IMR-90 (cell line): ENCODE measurements at regions not wholly inside any gene's neighbourhood (a gene's known extent, or its start where the extent isn't known, plus 50 kb on each side); places are given as distances from the start of the nearest gene placed in this dataset.

Experiments used
- ATAC-seq: fragments of 200-7000 bp; cut with Tn5 transposase; 2 replicates; pipeline ENCODE4 v1.9.1; 2020; ENCODE audit warnings: low read depth, mild to moderate bottlenecking, moderate library complexity
- BruUV-seq: library from RNA; stranded (reverse); fragments of 400-500 nt; replicated peaks from 2 replicates; lab custom pipeline; 2021; lab: Mats Ljungman, UMichigan
- CTCF ChIA-PET: fragments of 300-600 bp; formaldehyde crosslinking; extraction: SDS; loops from one replicate; lab custom pipeline; 2021; ENCODE audit warnings: antibody characterized with exemption; lab: Yijun Ruan, JAX
- POLR2A ChIA-PET: fragments of 300-600 bp; sonication (Branson Sonifier 250); formaldehyde crosslinking; loops from one replicate; lab custom pipeline; 2022; ENCODE audit warnings: antibody characterized with exemption; ENCODE audit not compliant: unreplicated experiment; lab: Charles Lee
- DNase-seq: peaks from one replicate; pipeline ENCODE4 v3.0.0; 2013
- H2AFZ ChIP-seq: replicated peaks from 2 replicates; pipeline ENCODE3; 2013; ENCODE audit warnings: low read length, mild to moderate bottlenecking; ENCODE audit not compliant: poor library complexity
- H2AK5ac ChIP-seq: 2 replicates; pipeline ENCODE4 v1.6.1; 2013; ENCODE audit warnings: low read depth, low read length, inconsistent platforms
- H2AK9ac ChIP-seq: replicated peaks from 2 replicates; pipeline ENCODE3; 2013; ENCODE audit warnings: mild to moderate bottlenecking, low read depth, low read length, moderate library complexity; ENCODE audit not compliant: poor library complexity
- H2BK120ac ChIP-seq: 2 replicates; pipeline ENCODE4 v1.6.1; 2013; ENCODE audit warnings: low read depth, low read length, inconsistent platforms
- H2BK15ac ChIP-seq: 3 replicates; pipeline ENCODE4 v1.6.1; 2013; ENCODE audit warnings: low read depth, low read length, inconsistent platforms
- H2BK20ac ChIP-seq: 2 replicates; pipeline ENCODE4 v1.6.1; 2013; ENCODE audit warnings: low read depth, mild to moderate bottlenecking, inconsistent platforms, low read length, moderate library complexity
- H2BK5ac ChIP-seq: 2 replicates; pipeline ENCODE4 v1.6.1; 2013; ENCODE audit warnings: mild to moderate bottlenecking, low read depth, low read length, inconsistent platforms; ENCODE audit not compliant: poor library complexity, severe bottlenecking
- H3K14ac ChIP-seq: replicated peaks from 2 replicates; pipeline ENCODE4 v1.6.1; 2013; ENCODE audit warnings: low read depth, low read length, inconsistent platforms
- H3K18ac ChIP-seq: 2 replicates; pipeline ENCODE4 v1.6.1; 2013; ENCODE audit warnings: low read depth, low read length, control low read depth
- H3K23ac ChIP-seq: 2 replicates; pipeline ENCODE4 v1.6.1; 2013; ENCODE audit warnings: low read depth, low read length, inconsistent platforms
- H3K27ac ChIP-seq: 2 replicates; pipeline ENCODE4 v1.5.1; 2013; ENCODE audit warnings: mild to moderate bottlenecking, control low read depth, low read length; ENCODE audit not compliant: insufficient read depth
- H3K27me3 ChIP-seq: 2 replicates; pipeline ENCODE4 v1.6.1; 2013; ENCODE audit warnings: low read length; ENCODE audit not compliant: control insufficient read depth, insufficient read depth
- H3K36me3 ChIP-seq: 2 replicates; pipeline ENCODE4 v1.6.1; 2013; ENCODE audit warnings: low read length, mixed read lengths; ENCODE audit not compliant: control insufficient read depth, insufficient read depth
- H3K4ac ChIP-seq: 2 replicates; pipeline ENCODE4 v1.6.1; 2013; ENCODE audit warnings: low read depth, low read length, inconsistent platforms
- H3K4me1 ChIP-seq: 2 replicates; pipeline ENCODE4 v1.6.1; 2013; ENCODE audit warnings: low read length, mixed read lengths; ENCODE audit not compliant: control insufficient read depth, insufficient read depth
- H3K4me2 ChIP-seq: 2 replicates; pipeline ENCODE4 v1.6.1; 2013; ENCODE audit warnings: low read depth, mild to moderate bottlenecking, control low read depth, low read length, moderate library complexity
- H3K4me3 ChIP-seq: 2 replicates; pipeline ENCODE4 v1.5.1; 2013; ENCODE audit warnings: low read depth, mild to moderate bottlenecking, control low read depth, low read length, moderate library complexity; ENCODE audit not compliant: insufficient read depth
- H3K56ac ChIP-seq: 2 replicates; pipeline ENCODE4 v1.6.1; 2013; ENCODE audit warnings: low read length, inconsistent platforms; ENCODE audit not compliant: insufficient read depth; ENCODE audit errors: extremely low read depth
- H3K79me1 ChIP-seq, 2 experiments: 2 replicates each; pipeline ENCODE4 v1.6.1; 2013; ENCODE audit warnings: low read length in 2 of 2, inconsistent platforms in 1 of 2, low read depth in 1 of 2
- H3K9ac ChIP-seq: 2 replicates; pipeline ENCODE4 v1.6.1; 2013; ENCODE audit warnings: low read depth, low read length, control low read depth
- H3K9me1 ChIP-seq: 2 replicates; pipeline ENCODE4 v1.6.1; 2013; ENCODE audit warnings: low read length, inconsistent platforms; ENCODE audit not compliant: insufficient read depth
- H3K9me3 ChIP-seq: 2 replicates; pipeline ENCODE4 v1.6.1; 2013; ENCODE audit warnings: low read length; ENCODE audit not compliant: control insufficient read depth, insufficient read depth
- H4K20me1 ChIP-seq: 2 replicates; pipeline ENCODE4 v1.6.1; 2013; ENCODE audit warnings: low read length, inconsistent platforms; ENCODE audit not compliant: insufficient read depth
- H4K5ac ChIP-seq: 2 replicates; pipeline ENCODE4 v1.6.1; 2013; ENCODE audit warnings: mild to moderate bottlenecking, low read depth, low read length, control low read depth
- H4K8ac ChIP-seq, 2 experiments: 2 replicates each; pipeline ENCODE4 v1.6.1; 2013; ENCODE audit warnings: low read depth in 2 of 2, low read length in 2 of 2, control low read depth in 1 of 2, inconsistent platforms in 1 of 2
- H4K91ac ChIP-seq: 2 replicates; pipeline ENCODE4 v1.6.1; 2013; ENCODE audit warnings: low read depth, low read length, inconsistent platforms; ENCODE audit not compliant: insufficient read depth
- BHLHE40 ChIP-seq: fragments of 150-350 bp; IDR thresholded peaks from 2 replicates; pipeline ENCODE4 v1.6.1; 2016; ENCODE audit warnings: mild to moderate bottlenecking, low read depth, low read length
- CEBPB ChIP-seq: IDR thresholded peaks from 2 replicates; pipeline ENCODE4 v1.6.1; 2012; ENCODE audit warnings: low read depth, low read length, improper control_type of control experiment
- CHD1 ChIP-seq: IDR thresholded peaks from 2 replicates; pipeline ENCODE4 v1.6.1; 2012; ENCODE audit warnings: low read depth, low read length, improper control_type of control experiment
- CTCF ChIP-seq: conservative IDR thresholded peaks from 2 replicates; pipeline ENCODE4 v1.5.1; 2012; ENCODE audit warnings: mild to moderate bottlenecking, low read depth, low read length, improper control_type of control experiment
- FOS ChIP-seq: fragments of 150-350 bp; IDR thresholded peaks from 2 replicates; pipeline ENCODE4 v1.6.1; 2016; ENCODE audit warnings: low read depth, low read length
- MAFK ChIP-seq: IDR thresholded peaks from 2 replicates; pipeline ENCODE4 v1.6.1; 2012; ENCODE audit warnings: low read depth, low read length, improper control_type of control experiment
- MAZ ChIP-seq: IDR thresholded peaks from 2 replicates; pipeline ENCODE4 v1.6.1; 2012; ENCODE audit warnings: low read depth, mild to moderate bottlenecking, low read length, improper control_type of control experiment, moderate library complexity, borderline replicate concordance
- MXI1 ChIP-seq: IDR thresholded peaks from 2 replicates; pipeline ENCODE4 v1.6.1; 2012; ENCODE audit warnings: low read depth, mild to moderate bottlenecking, low read length, moderate library complexity, borderline replicate concordance
- NFE2L2 ChIP-seq: fragments of 150-350 bp; IDR thresholded peaks from 2 replicates; pipeline ENCODE4 v1.6.1; 2016; ENCODE audit warnings: low read depth, mild to moderate bottlenecking, low read length
- POLR2A ChIP-seq: IDR thresholded peaks from 2 replicates; pipeline ENCODE4 v1.6.1; 2012; ENCODE audit warnings: mild to moderate bottlenecking, low read depth, low read length
- RAD21 ChIP-seq: IDR thresholded peaks from 2 replicates; pipeline ENCODE4 v1.6.1; 2012; ENCODE audit warnings: low read length, improper control_type of control experiment
- RCOR1 ChIP-seq: IDR thresholded peaks from 2 replicates; pipeline ENCODE4 v1.6.1; 2012; ENCODE audit warnings: mild to moderate bottlenecking, low read length, improper control_type of control experiment; ENCODE audit not compliant: insufficient replicate concordance
- RFX5 ChIP-seq: IDR thresholded peaks from 2 replicates; pipeline ENCODE4 v1.8.0; 2012; ENCODE audit warnings: low read depth, mild to moderate bottlenecking, low read length, moderate library complexity
- SMC3 ChIP-seq: fragments of 150-350 bp; IDR thresholded peaks from 2 replicates; pipeline ENCODE4 v1.6.1; 2016; ENCODE audit warnings: low read depth, mild to moderate bottlenecking, antibody characterized with exemption, low read length, moderate library complexity
- WGBS, 2 experiments: methylation state at CpG; one replicate each; pipeline versions ENCODE4 v1.1.5 to v1.1.7; 2013; ENCODE audit warnings: missing lambda C conversion rate in 2 of 2; ENCODE audit not compliant: insufficient read length in 1 of 2; ENCODE audit errors: extremely low coverage in 2 of 2; 5-methylcytosine and 5-hydroxymethylcytosine counted together
- dilution Hi-C: fragments of 300-500 bp; cut with HindIII; formaldehyde crosslinking; loops from one replicate; pipeline ENCODE4 v1.14.3; 2018; ENCODE audit warnings: low sequenced_read_pairs; ENCODE audit not compliant: unreplicated experiment
- in situ Hi-C: fragments of 300-500 bp; cut with MboI; formaldehyde crosslinking; loops from 3 replicates; pipeline ENCODE4 v1.14.3; 2019; ENCODE audit warnings: low sequenced_read_pairs, inconsistent platforms, mixed read lengths
- intact Hi-C: fragments of 100-400 bp; cut with micrococcal nuclease; formaldehyde crosslinking; loops from 2 replicates; pipeline ENCODE4 v1.10.0; 2022
- TF ChIP-seq, protein P1 (sequence below): fragments of 150-350 bp; IDR thresholded peaks from 2 replicates; pipeline ENCODE4 v1.6.1; 2016; ENCODE audit warnings: low read depth, mild to moderate bottlenecking, low read length, moderate library complexity, borderline replicate concordance
- TF ChIP-seq, protein P2 (sequence below): fragments of 150-350 bp; IDR thresholded peaks from 2 replicates; pipeline ENCODE4 v1.6.1; 2017; ENCODE audit warnings: mild to moderate bottlenecking, antibody characterized with exemption, low read length, low read depth

DNA sequence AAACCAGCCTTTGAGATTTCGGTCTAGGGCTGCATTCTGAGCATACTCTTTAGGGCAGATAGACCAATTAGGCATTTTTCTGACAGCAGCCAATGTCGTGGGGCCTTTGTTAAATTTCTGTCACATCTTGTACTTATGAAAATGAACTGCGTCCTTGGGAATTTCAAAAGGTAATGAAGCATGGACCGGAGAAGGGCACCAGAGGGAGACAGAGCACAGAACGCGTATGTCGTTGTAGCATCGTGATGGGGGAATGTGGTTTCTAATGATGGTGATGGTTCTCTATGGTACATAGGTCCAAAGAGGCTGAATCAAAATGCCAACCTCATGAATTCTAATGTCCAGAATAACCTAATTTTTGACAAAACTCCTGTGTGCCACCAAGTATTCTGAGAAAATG lies 483.9 kb upstream of the CRIM1 start:
- intact Hi-C loops (loop anchor here (10.0 kb wide), 1 partner anchor 453 kb away; no protein-coding TSS in a partner anchor), dilution Hi-C loops (no loop called here), in situ Hi-C loops (no loop called here)
- Histone ChIP-seq H3K4me2 (no peak overlapping the region), H2BK20ac (no peak overlapping the region), H3K14ac (no peak overlapping the region), H3K36me3 (no peaks in the 10 kb centered on the region), H3K23ac (no peak overlapping the region), H4K91ac (no peak overlapping the region), H3K27ac (no peak overlapping the region), H3K79me1 (no peaks in the 10 kb centered on the region), H3K4me3 (no peak overlapping the region), H3K56ac (no peak overlapping the region), H3K18ac (no peak overlapping the region), H3K4ac (no peak overlapping the region), H3K9ac (no peak overlapping the region), H2AFZ (no peak overlapping the region), H3K27me3 (no peaks in the 10 kb centered on the region), H3K9me3 (no peaks in the 10 kb centered on the region), H4K5ac (no peak overlapping the region), H2BK5ac (no peak overlapping the region), H3K4me1 (no peaks in the 10 kb centered on the region), H2BK120ac (no peak overlapping the region), H2AK5ac (no peak overlapping the region), H2BK15ac (no peak overlapping the region), H2AK9ac (no peak overlapping the region), H4K8ac (no peak overlapping the region), H3K9me1 (no peaks in the 10 kb centered on the region), H4K20me1 (no peaks in the 10 kb centered on the region)
- no TSS peak for BruUV-seq
- no peak for ATAC-seq
- TF ChIP-seq CHD1 (no peak), SMC3 (no peak), MXI1 (no peak), NFE2L2 (no peak), POLR2A (no peak), FOS (no peak), RFX5 (no peak), BHLHE40 (no peak), RAD21 (no peak), RCOR1 (no peak), CTCF (no peak), CEBPB (no peak), MAZ (no peak), MAFK (no peak)
- TF ChIP-seq, protein P1, sequence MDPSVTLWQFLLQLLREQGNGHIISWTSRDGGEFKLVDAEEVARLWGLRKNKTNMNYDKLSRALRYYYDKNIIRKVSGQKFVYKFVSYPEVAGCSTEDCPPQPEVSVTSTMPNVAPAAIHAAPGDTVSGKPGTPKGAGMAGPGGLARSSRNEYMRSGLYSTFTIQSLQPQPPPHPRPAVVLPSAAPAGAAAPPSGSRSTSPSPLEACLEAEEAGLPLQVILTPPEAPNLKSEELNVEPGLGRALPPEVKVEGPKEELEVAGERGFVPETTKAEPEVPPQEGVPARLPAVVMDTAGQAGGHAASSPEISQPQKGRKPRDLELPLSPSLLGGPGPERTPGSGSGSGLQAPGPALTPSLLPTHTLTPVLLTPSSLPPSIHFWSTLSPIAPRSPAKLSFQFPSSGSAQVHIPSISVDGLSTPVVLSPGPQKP: no peak
- TF ChIP-seq, protein P2, sequence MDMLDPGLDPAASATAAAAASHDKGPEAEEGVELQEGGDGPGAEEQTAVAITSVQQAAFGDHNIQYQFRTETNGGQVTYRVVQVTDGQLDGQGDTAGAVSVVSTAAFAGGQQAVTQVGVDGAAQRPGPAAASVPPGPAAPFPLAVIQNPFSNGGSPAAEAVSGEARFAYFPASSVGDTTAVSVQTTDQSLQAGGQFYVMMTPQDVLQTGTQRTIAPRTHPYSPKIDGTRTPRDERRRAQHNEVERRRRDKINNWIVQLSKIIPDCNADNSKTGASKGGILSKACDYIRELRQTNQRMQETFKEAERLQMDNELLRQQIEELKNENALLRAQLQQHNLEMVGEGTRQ: no peak
- no CpG with 5 or more reads among the region's 8 CpGs for WGBS, 2 experiments
- CTCF ChIA-PET: no interaction called here
- DNase-seq: no peak
- POLR2A ChIA-PET: interaction anchor here (0.6 kb wide), 1 partner anchor 9 kb away, joined by 3 read pairs; no protein-coding TSS in a partner anchor
